Heart right ventricle (tissue), 16 donors: ENCODE measurements at regions not wholly inside any gene's neighbourhood (a gene's known extent, or its start where the extent isn't known, plus 50 kb on each side); places are given as distances from the start of the nearest gene placed in this dataset.
A peak's percentile ranks its signal among the peaks of the same experiment; 100 is the strongest.

Experiments used
- ATAC-seq, 8 donors: fragments of 200-7000 bp; cut with Tn5 transposase; one replicate each; pipeline ENCODE4 v1.9.1; 2020; ENCODE audit warnings: mild to moderate bottlenecking in 8 of 8, moderate library complexity in 8 of 8, moderate number of reproducible peaks in 1 of 8
- DNase-seq, 2 donors: peaks; one replicate each; pipeline ENCODE4 v3.0.0-alpha.2; 2020
- H3K27ac ChIP-seq, 10 donors: fragments of 200-600 bp; sonication (generic) in 2 of 10; one replicate each; pipeline versions ENCODE4 v1.5.0 to v1.8.0; 2020 to 2022; ENCODE audit warnings: mild to moderate bottlenecking in 3 of 10
- H3K27me3 ChIP-seq, 7 donors: fragments of 200-600 bp; one replicate each; pipeline ENCODE4 v1.8.0; 2021 to 2022; ENCODE audit warnings: mild to moderate bottlenecking in 2 of 7
- H3K36me3 ChIP-seq, 9 donors: fragments of 200-600 bp; sonication (generic) in 1 of 9; one replicate each; pipeline versions ENCODE4 v1.5.0 to v1.8.0; 2020 to 2022; ENCODE audit warnings: mild to moderate bottlenecking in 2 of 9
- H3K4me1 ChIP-seq, 9 donors: fragments of 200-600 bp; sonication (generic) in 1 of 9; one replicate each; pipeline versions ENCODE4 v1.5.0 to v1.8.0; 2020 to 2022; ENCODE audit warnings: mild to moderate bottlenecking in 4 of 9
- H3K4me3 ChIP-seq, 10 donors: fragments of 200-600 bp; sonication (generic) in 2 of 10; one replicate each; pipeline versions ENCODE4 v1.5.0 to v1.8.0; 2020 to 2022; ENCODE audit warnings: mild to moderate bottlenecking in 7 of 10, moderate library complexity in 2 of 10
- H3K9me3 ChIP-seq, 11 donors: fragments of 200-600 bp in 10 of 11; sonication (generic) in 2 of 11; one replicate each; pipeline versions ENCODE4 v1.5.0 to v1.8.0; 2013 to 2022; ENCODE audit warnings: mild to moderate bottlenecking in 2 of 11, control low read depth in 1 of 11, moderate library complexity in 1 of 11
- WGBS, 2 donors: extraction: QIAGEN DNeasy Blood & Tissue Kit; methylation state at CpG; one replicate each; pipeline ENCODE4 v1.1.7; 2013; ENCODE audit warnings: inconsistent platforms in 1 of 2; 5-methylcytosine and 5-hydroxymethylcytosine counted together
- intact Hi-C, 10 donors: fragments of 100-400 bp; cut with DNase I; formaldehyde crosslinking; loops; one replicate each; pipeline versions ENCODE4 v1.11.1 to v1.14.2; 2022
- TF ChIP-seq, protein P1 (sequence below), 9 donors: fragments of 200-600 bp; sonication (generic) in 2 of 9; IDR thresholded peaks; one replicate each; pipeline versions ENCODE4 v1.5.0 to v1.8.0; 2021 to 2022; ENCODE audit warnings: antibody characterized with exemption in 9 of 9, mild to moderate bottlenecking in 5 of 9, moderate library complexity in 1 of 9
- donor health status: Arrhythmogenic right ventricular cardiomyopathy.
- donor health status: ischemic (EF 13 %, LVEDD 7.1; RV severe dilation, severe dysfunction).
- donor health status: healthy with polysubstance abuse.
- donor health status: DM: no; HTN: yes; CAD: no.
- donor health status: DM: no; HTN: no; CAD: no.
- donor health status: ischemic (EF 25% LVEDD 6.9; RV normal size, moderate dysfunction).
- donor health status: ischemic (EF 25% LVEDD 5.7; RV mildly dilated, moderate dysfunction).
- donor health status: healthy.
- donor health status: DM: yes; HTN: yes; CAD: no.
- donor health status: Ischemic cardiomyopathy.
- donor health status: ischemic (EF 35%, LVEDD 5.7; RV mildly dilated, moderate dysfunction).
- donor health status: nonischemic (EF 11% LVEDD 7.7; RV severe dilation, severe dysfunction).
- donor health status: DM: yes; HTN: yes; CAD: no.
- donor health status: PGD.
- donor health status: ischemic (EF 29% LVEDD 5.4; RV normal size, mild dysfunction).
- donor health status: nonischemic (EF 23%, LVEDD 6.1; RV moderate dilation, normal function).

- DNase-seq (no peak), ATAC-seq (no peak)
- TF ChIP-seq, protein P1, sequence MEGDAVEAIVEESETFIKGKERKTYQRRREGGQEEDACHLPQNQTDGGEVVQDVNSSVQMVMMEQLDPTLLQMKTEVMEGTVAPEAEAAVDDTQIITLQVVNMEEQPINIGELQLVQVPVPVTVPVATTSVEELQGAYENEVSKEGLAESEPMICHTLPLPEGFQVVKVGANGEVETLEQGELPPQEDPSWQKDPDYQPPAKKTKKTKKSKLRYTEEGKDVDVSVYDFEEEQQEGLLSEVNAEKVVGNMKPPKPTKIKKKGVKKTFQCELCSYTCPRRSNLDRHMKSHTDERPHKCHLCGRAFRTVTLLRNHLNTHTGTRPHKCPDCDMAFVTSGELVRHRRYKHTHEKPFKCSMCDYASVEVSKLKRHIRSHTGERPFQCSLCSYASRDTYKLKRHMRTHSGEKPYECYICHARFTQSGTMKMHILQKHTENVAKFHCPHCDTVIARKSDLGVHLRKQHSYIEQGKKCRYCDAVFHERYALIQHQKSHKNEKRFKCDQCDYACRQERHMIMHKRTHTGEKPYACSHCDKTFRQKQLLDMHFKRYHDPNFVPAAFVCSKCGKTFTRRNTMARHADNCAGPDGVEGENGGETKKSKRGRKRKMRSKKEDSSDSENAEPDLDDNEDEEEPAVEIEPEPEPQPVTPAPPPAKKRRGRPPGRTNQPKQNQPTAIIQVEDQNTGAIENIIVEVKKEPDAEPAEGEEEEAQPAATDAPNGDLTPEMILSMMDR (IDR thresholded peaks at IDR 0.05): no peak
- peaks cover 0 to 84% (median 0%) of the 10 kb centered on the region in 7 donors for H3K27me3 ChIP-seq
- 79 to 84% methylated on average over 4 of the region's 4 CpGs for WGBS, 2 donors
- H3K9me3 ChIP-seq: no peaks in the 10 kb centered on the region
- peak overlapping the region in 4 of 10 donors; percentile 77 to 83 (median 80) for H3K27ac ChIP-seq
- no peaks in the 10 kb centered on the region for H3K36me3 ChIP-seq
- H3K4me1 ChIP-seq: peaks cover 0 to 82% (median 32%) of the 10 kb centered on the region in 9 donors
- intact Hi-C loops: no loop called here
- no peak overlapping the region for H3K4me3 ChIP-seq
Measured at GRCh38 chr13:99061411-99061810, 83.5 kb upstream of the DOCK9 start.

GRCh38 chr13:99062593-99062992 lies 84.7 kb upstream of the DOCK9 start:
- TF ChIP-seq, protein P1 (IDR thresholded peaks at IDR 0.05): no peak
- Histone ChIP-seq H3K9me3 (no peaks in the 10 kb centered on the region), H3K27me3 (peaks cover 0 to 82% (median 0%) of the 10 kb centered on the region in 7 donors), H3K27ac (peak overlapping the region in 8 of 10 donors; percentile 39 to 83 (median 68)), H3K36me3 (no peaks in the 10 kb centered on the region), H3K4me1 (peaks cover 0 to 85% (median 38%) of the 10 kb centered on the region in 9 donors), H3K4me3 (peak overlapping the region in 2 of 10 donors; percentile 1 to 17)
- ATAC-seq (peak; percentile 18 to 75 (median 57)), DNase-seq (peak; percentile 38 to 76)
- 58 to 73% methylated on average over 10 of the region's 10 CpGs for WGBS, 2 donors
- intact Hi-C loops: no loop called here

DNA sequence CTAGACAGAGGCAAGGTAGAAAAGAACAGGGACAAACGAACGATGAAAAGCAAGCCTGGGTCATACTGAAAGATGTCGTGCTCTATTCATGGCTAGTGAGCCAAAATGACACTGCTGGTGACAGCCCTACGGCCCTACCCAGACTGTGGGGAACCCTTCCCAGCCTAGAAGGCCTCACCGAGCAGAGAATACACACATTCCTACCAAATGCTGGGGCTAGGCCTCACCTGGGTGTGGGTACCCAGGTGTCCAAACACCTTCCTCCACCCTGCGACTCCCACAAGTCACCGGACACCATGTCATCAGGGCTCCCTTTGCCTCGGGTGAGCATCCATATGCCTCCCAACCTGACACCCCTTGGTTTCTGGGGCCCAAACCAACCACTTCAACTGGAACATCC lies 85.3 kb upstream of the DOCK9 start:
- TF ChIP-seq, protein P1 (IDR thresholded peaks at IDR 0.05): no peak
- no peaks in the 10 kb centered on the region for H3K36me3 ChIP-seq
- 87 to 91% methylated on average over 8 of the region's 8 CpGs for WGBS, 2 donors
- peak overlapping the region in 9 of 10 donors; percentile 39 to 83 (median 60) for H3K27ac ChIP-seq
- peaks cover 0 to 83% (median 38%) of the 10 kb centered on the region in 9 donors for H3K4me1 ChIP-seq
- H3K27me3 ChIP-seq: peaks cover 0 to 83% (median 0%) of the 10 kb centered on the region in 7 donors
- H3K4me3 ChIP-seq: no peak overlapping the region
- H3K9me3 ChIP-seq: no peaks in the 10 kb centered on the region
- DNase-seq (no peak), ATAC-seq (peak in 3 of 8 donors; percentile 9 to 60 (median 15))
- intact Hi-C loops: no loop called here

DNA sequence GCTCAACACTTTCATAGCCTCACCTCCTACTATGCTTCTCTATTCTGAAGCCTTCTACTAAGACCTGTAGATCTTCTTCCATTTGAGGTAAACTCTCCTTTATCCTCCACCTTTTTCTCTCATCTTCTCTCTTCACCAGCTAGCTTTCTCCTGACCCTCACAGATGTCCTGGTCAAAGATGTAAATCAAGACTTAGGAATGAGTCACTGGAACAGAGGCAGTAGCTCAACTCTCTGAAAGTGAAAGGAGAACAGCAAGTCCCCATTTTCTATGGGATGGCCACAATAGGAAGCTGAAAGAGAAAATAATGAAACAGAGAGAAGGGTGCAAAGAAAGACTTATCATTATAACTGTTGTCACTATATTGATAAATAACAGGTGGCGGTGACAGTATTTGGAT lies 86.1 kb upstream of the DOCK9 start:
- Histone ChIP-seq H3K27me3 (peaks cover 0 to 81% (median 0%) of the 10 kb centered on the region in 7 donors), H3K27ac (peak overlapping the region in 4 of 10 donors; percentile 3 to 83 (median 79)), H3K9me3 (no peaks in the 10 kb centered on the region), H3K36me3 (no peaks in the 10 kb centered on the region), H3K4me1 (peaks cover 0 to 75% (median 38%) of the 10 kb centered on the region in 9 donors), H3K4me3 (no peak overlapping the region)
- 100% methylated on average over 1 of the region's 1 CpG for WGBS, 2 donors
- DNase-seq (no peak), ATAC-seq (no peak)
- TF ChIP-seq, protein P1 (IDR thresholded peaks at IDR 0.05): no peak
- intact Hi-C loops: no loop called here
